ENCODE measurements at regions not wholly inside any gene's neighbourhood (a gene's known extent, or its start where the extent isn't known, plus 50 kb on each side); places are given as distances from the start of the nearest gene placed in this dataset.

- ATAC-seq (no peak), DNase-seq (no peak)
- H3K9me3 Mint-ChIP-seq = peaks cover 13% of the 10 kb centered on the region
- H3K27ac Mint-ChIP-seq = no peak overlapping the region
- no peaks in the 10 kb centered on the region for H3K27me3 Mint-ChIP-seq
- no peaks in the 10 kb centered on the region for H3K36me3 Mint-ChIP-seq (ENCODE audit: low read depth)
- no peaks in the 10 kb centered on the region for H3K4me1 Mint-ChIP-seq
- no peak overlapping the region for H3K4me3 Mint-ChIP-seq
Observed at GRCh38 chr3:157824281-157824680, 281.9 kb downstream of the SHOX2 start.

- ATAC-seq = no peak
- H3K36me3 Mint-ChIP-seq (ENCODE audit: low read depth) = no peaks in the 10 kb centered on the region
- H3K4me1 Mint-ChIP-seq = no peaks in the 10 kb centered on the region
Observed at GRCh38 chr3:157823050-157823449, 283.2 kb downstream of the SHOX2 start.

GRCh38 chr3:157820157-157820517 is 286.1 kb downstream of the SHOX2 start:
- no peaks in the 10 kb centered on the region for H3K27me3 Mint-ChIP-seq
- H3K9me3 Mint-ChIP-seq = no peaks in the 10 kb centered on the region

More at GRCh38 chr3:157823050-157823449, 283.2 kb downstream of the SHOX2 start:
- Mint-ChIP-seq H3K9me3 (peaks cover 8% of the 10 kb centered on the region), H3K27me3 (no peaks in the 10 kb centered on the region), H3K27ac (no peak overlapping the region), H3K4me3 (no peak overlapping the region)
- DNase-seq = no peak

GRCh38 chr3:157819270-157820156 is 286.7 kb downstream of the SHOX2 start:
- DNase-seq (no peak), ATAC-seq (no peak)
- Mint-ChIP-seq H3K4me1 (no peaks in the 10 kb centered on the region), H3K4me3 (no peak overlapping the region), H3K27me3 (no peaks in the 10 kb centered on the region), H3K36me3 (ENCODE audit: low read depth) (no peaks in the 10 kb centered on the region), H3K27ac (no peak overlapping the region), H3K9me3 (no peaks in the 10 kb centered on the region)

More at GRCh38 chr3:157820157-157820517, 286.1 kb downstream of the SHOX2 start:
- Mint-ChIP-seq H3K27ac (no peak overlapping the region), H3K36me3 (ENCODE audit: low read depth) (no peaks in the 10 kb centered on the region), H3K4me3 (no peak overlapping the region), H3K4me1 (no peaks in the 10 kb centered on the region)
- no peak for DNase-seq
- no peak for ATAC-seq

- Mint-ChIP-seq H3K9me3 (no peaks in the 10 kb centered on the region), H3K27ac (no peak overlapping the region), H3K4me1 (no peaks in the 10 kb centered on the region), H3K27me3 (no peaks in the 10 kb centered on the region), H3K4me3 (no peak overlapping the region), H3K36me3 (ENCODE audit: low read depth) (no peaks in the 10 kb centered on the region)
- no peak for ATAC-seq
- no peak for DNase-seq
Observed at GRCh38 chr3:157816896-157817295, 289.3 kb downstream of the SHOX2 start.

GRCh38 chr3:157816296-157816695 is 289.9 kb downstream of the SHOX2 start:
- Mint-ChIP-seq H3K27ac (no peak overlapping the region), H3K4me3 (no peak overlapping the region), H3K36me3 (ENCODE audit: low read depth) (no peaks in the 10 kb centered on the region), H3K27me3 (no peaks in the 10 kb centered on the region), H3K9me3 (no peaks in the 10 kb centered on the region), H3K4me1 (no peaks in the 10 kb centered on the region)
- ATAC-seq (no peak), DNase-seq (no peak)

- Mint-ChIP-seq H3K4me3 (no peak overlapping the region), H3K36me3 (ENCODE audit: low read depth) (no peaks in the 10 kb centered on the region), H3K4me1 (no peaks in the 10 kb centered on the region), H3K27me3 (no peaks in the 10 kb centered on the region), H3K27ac (no peak overlapping the region), H3K9me3 (no peaks in the 10 kb centered on the region)
- no peak for ATAC-seq
- no peak for DNase-seq
Observed at GRCh38 chr3:157815739-157816138, 290.5 kb downstream of the SHOX2 start.

GRCh38 chr3:157810924-157811718 is 295.1 kb downstream of the SHOX2 start:
- Mint-ChIP-seq H3K36me3 (ENCODE audit: low read depth) (no peaks in the 10 kb centered on the region), H3K27ac (no peak overlapping the region), H3K4me1 (no peaks in the 10 kb centered on the region), H3K27me3 (no peaks in the 10 kb centered on the region), H3K9me3 (no peaks in the 10 kb centered on the region), H3K4me3 (no peak overlapping the region)
- no peak for DNase-seq
- ATAC-seq = no peak

GRCh38 chr3:157807280-157807679 is 298.9 kb downstream of the SHOX2 start:
- H3K4me1 Mint-ChIP-seq = no peaks in the 10 kb centered on the region
- DNase-seq = no peak
- H3K9me3 Mint-ChIP-seq = peaks cover 6% of the 10 kb centered on the region
- no peak for ATAC-seq
- no peaks in the 10 kb centered on the region for H3K27me3 Mint-ChIP-seq
- H3K4me3 Mint-ChIP-seq = no peak overlapping the region
- no peak overlapping the region for H3K27ac Mint-ChIP-seq
- H3K36me3 Mint-ChIP-seq (ENCODE audit: low read depth) = no peaks in the 10 kb centered on the region

- no peaks in the 10 kb centered on the region for H3K36me3 Mint-ChIP-seq (ENCODE audit: low read depth)
- ATAC-seq (no peak), DNase-seq (no peak)
- H3K4me1 Mint-ChIP-seq = no peaks in the 10 kb centered on the region
- H3K27ac Mint-ChIP-seq = no peak overlapping the region
- H3K9me3 Mint-ChIP-seq = peaks cover 18% of the 10 kb centered on the region
- H3K27me3 Mint-ChIP-seq = no peaks in the 10 kb centered on the region
- no peak overlapping the region for H3K4me3 Mint-ChIP-seq
Observed at GRCh38 chr3:157805538-157805937, 300.7 kb downstream of the SHOX2 start.

GRCh38 chr3:157794771-157795170 is 291.6 kb upstream of the VEPH1 start:
- no peaks in the 10 kb centered on the region for H3K4me1 Mint-ChIP-seq
- H3K9me3 Mint-ChIP-seq = peaks cover 24% of the 10 kb centered on the region
- H3K27ac Mint-ChIP-seq = no peak overlapping the region
- no peak overlapping the region for H3K4me3 Mint-ChIP-seq
- ATAC-seq (no peak), DNase-seq (no peak)
- H3K27me3 Mint-ChIP-seq = no peaks in the 10 kb centered on the region
- no peaks in the 10 kb centered on the region for H3K36me3 Mint-ChIP-seq (ENCODE audit: low read depth)

GRCh38 chr3:157793745-157794144 is 290.5 kb upstream of the VEPH1 start:
- DNase-seq = no peak
- no peaks in the 10 kb centered on the region for H3K27me3 Mint-ChIP-seq
- peaks cover 16% of the 10 kb centered on the region for H3K9me3 Mint-ChIP-seq

GRCh38 chr3:157789162-157789561 is 285.9 kb upstream of the VEPH1 start:
- Mint-ChIP-seq H3K27me3 (no peaks in the 10 kb centered on the region), H3K36me3 (ENCODE audit: low read depth) (no peaks in the 10 kb centered on the region), H3K27ac (no peak overlapping the region), H3K4me3 (no peak overlapping the region), H3K9me3 (peaks cover 6% of the 10 kb centered on the region), H3K4me1 (no peaks in the 10 kb centered on the region)
- no peak for ATAC-seq
- no peak for DNase-seq

More at GRCh38 chr3:157793745-157794144, 290.5 kb upstream of the VEPH1 start:
- no peak for ATAC-seq
- H3K27ac Mint-ChIP-seq = no peak overlapping the region
- no peak overlapping the region for H3K4me3 Mint-ChIP-seq
- H3K36me3 Mint-ChIP-seq (ENCODE audit: low read depth) = no peaks in the 10 kb centered on the region
- no peaks in the 10 kb centered on the region for H3K4me1 Mint-ChIP-seq

GRCh38 chr3:157786618-157787017 is 283.4 kb upstream of the VEPH1 start:
- no peaks in the 10 kb centered on the region for H3K36me3 Mint-ChIP-seq (ENCODE audit: low read depth)
- H3K4me1 Mint-ChIP-seq = no peaks in the 10 kb centered on the region
- ATAC-seq (no peak), DNase-seq (no peak)
- H3K27me3 Mint-ChIP-seq = no peaks in the 10 kb centered on the region
- H3K9me3 Mint-ChIP-seq = peaks cover 10% of the 10 kb centered on the region
- H3K4me3 Mint-ChIP-seq = no peak overlapping the region
- H3K27ac Mint-ChIP-seq = no peak overlapping the region

- H3K27me3 Mint-ChIP-seq = no peaks in the 10 kb centered on the region
- DNase-seq = no peak
- no peak for ATAC-seq
- no peak overlapping the region for H3K27ac Mint-ChIP-seq
- no peaks in the 10 kb centered on the region for H3K4me1 Mint-ChIP-seq
- no peaks in the 10 kb centered on the region for H3K36me3 Mint-ChIP-seq (ENCODE audit: low read depth)
- no peak overlapping the region for H3K4me3 Mint-ChIP-seq
- H3K9me3 Mint-ChIP-seq = peaks cover 10% of the 10 kb centered on the region
Observed at GRCh38 chr3:157786211-157786610, 283.0 kb upstream of the VEPH1 start.
